KG1 (cell line): ENCODE measurements at regions not wholly inside any gene's neighbourhood (a gene's known extent, or its start where the extent isn't known, plus 50 kb on each side); places are given as distances from the start of the nearest gene placed in this dataset.
"Not testable (repeated sequence)": the region's sequence is repeated elsewhere in the genome, so short reads cannot be mapped to it uniquely, and the experiment has no call there.

ENCODE experiments used
- DNase-seq: peaks from one replicate; lab custom pipeline; 2025; lab: John Stamatoyannopoulos, UW

- DNase-seq = no peak
These were observed 209.7 kb downstream of the OTUD1 start for GRCh38 chr10:23648618-23649017.

GRCh38 chr10:23656735-23657134 lies 217.9 kb downstream of the OTUD1 start:
- no peak for DNase-seq

GRCh38 chr10:23657677-23658076 lies 218.8 kb downstream of the OTUD1 start:
- DNase-seq = no peak

- DNase-seq = not testable (repeated sequence)
These were observed 233.0 kb downstream of the OTUD1 start for GRCh38 chr10:23671866-23672265.

- DNase-seq = no peak
These were observed 236.7 kb downstream of the OTUD1 start for GRCh38 chr10:23675585-23675984.

GRCh38 chr10:23676296-23676695 lies 237.4 kb downstream of the OTUD1 start:
- no peak for DNase-seq

GRCh38 chr10:23686722-23687121 lies 247.8 kb downstream of the OTUD1 start:
- no peak for DNase-seq

GRCh38 chr10:23692736-23693135 lies 253.9 kb downstream of the OTUD1 start:
- no peak for DNase-seq

- no peak for DNase-seq
These were observed 254.6 kb downstream of the OTUD1 start for GRCh38 chr10:23693501-23693901.

- DNase-seq = no peak
These were observed 255.1 kb downstream of the OTUD1 start for GRCh38 chr10:23693925-23694324.

GRCh38 chr10:23694446-23694920 lies 255.6 kb downstream of the OTUD1 start:
- DNase-seq = no peak

GRCh38 chr10:23694921-23695824 lies 256.3 kb downstream of the OTUD1 start:
- no peak for DNase-seq

- DNase-seq = no peak
These were observed 257.0 kb downstream of the OTUD1 start for GRCh38 chr10:23695825-23696420.

- no peak for DNase-seq
These were observed 257.6 kb downstream of the OTUD1 start for GRCh38 chr10:23696476-23696875.

- peak; percentile 9 for DNase-seq
These were observed 264.1 kb downstream of the OTUD1 start for GRCh38 chr10:23702977-23703414.

GRCh38 chr10:23715363-23715762 lies 276.5 kb downstream of the OTUD1 start:
- DNase-seq = no peak

GRCh38 chr10:23717913-23718312 lies 279.0 kb downstream of the OTUD1 start:
- no peak for DNase-seq

GRCh38 chr10:23718946-23719345 lies 280.1 kb downstream of the OTUD1 start:
- no peak for DNase-seq

GRCh38 chr10:23723796-23724195 lies 284.9 kb downstream of the OTUD1 start:
- DNase-seq = no peak

- DNase-seq = no peak
These were observed 286.7 kb downstream of the OTUD1 start for GRCh38 chr10:23725548-23725947.

GRCh38 chr10:23742368-23742767 lies 303.5 kb downstream of the OTUD1 start:
- no peak for DNase-seq

GRCh38 chr10:23742807-23743206 lies 303.9 kb downstream of the OTUD1 start:
- no peak for DNase-seq

GRCh38 chr10:23754179-23754578 lies 315.3 kb downstream of the OTUD1 start:
- DNase-seq = no peak
